ENCODE measurements at regions not wholly inside any gene's neighbourhood (a gene's known extent, or its start where the extent isn't known, plus 50 kb on each side); places are given as distances from the start of the nearest gene placed in this dataset.
"Not testable (repeated sequence)": the region's sequence is repeated elsewhere in the genome, so short reads cannot be mapped to it uniquely, and the experiment has no call there.

DNA sequence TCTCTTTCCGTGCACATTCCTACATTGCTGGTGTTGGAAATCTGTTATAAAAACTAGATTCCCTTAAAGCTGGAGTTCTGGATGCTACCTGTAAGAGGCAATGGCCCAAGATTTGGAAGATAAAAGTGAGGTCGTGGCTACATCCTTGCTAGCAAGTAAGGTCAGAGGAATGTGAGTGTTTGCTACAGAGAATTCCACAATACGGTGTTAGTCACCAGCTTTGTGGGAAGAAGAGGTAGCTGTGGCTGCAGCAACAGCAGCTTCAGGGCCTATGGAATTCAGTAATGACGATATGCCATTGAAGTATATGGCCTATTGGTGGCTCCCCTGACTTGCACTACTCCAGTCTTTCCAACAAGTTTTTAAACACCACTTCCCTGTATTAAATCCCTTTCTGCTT, 227.7 kb upstream of the TMEM260 start:
- no peak for DNase-seq (ENCODE audit: low read depth in 3 of 3)

DNA sequence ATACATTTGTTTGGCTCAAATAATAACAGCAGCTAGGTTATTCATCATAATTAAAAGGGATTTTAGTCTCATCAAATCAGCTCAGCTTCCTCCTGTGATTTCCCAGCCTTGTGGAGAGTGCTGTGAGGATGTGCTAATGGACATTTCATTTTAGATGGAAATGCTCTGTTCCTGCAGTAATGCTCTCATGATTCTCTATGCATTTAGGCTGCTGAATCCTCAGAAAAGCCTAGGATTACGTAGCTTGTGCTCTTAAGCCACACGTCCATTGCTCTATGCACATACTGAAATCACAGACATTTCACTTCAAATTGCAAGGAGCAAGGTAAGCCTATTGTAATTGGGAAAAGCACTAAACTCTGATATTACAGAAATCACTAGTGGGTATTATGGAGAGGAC, 226.6 kb upstream of the TMEM260 start:
- no peak for DNase-seq (ENCODE audit: low read depth in 3 of 3)

DNA sequence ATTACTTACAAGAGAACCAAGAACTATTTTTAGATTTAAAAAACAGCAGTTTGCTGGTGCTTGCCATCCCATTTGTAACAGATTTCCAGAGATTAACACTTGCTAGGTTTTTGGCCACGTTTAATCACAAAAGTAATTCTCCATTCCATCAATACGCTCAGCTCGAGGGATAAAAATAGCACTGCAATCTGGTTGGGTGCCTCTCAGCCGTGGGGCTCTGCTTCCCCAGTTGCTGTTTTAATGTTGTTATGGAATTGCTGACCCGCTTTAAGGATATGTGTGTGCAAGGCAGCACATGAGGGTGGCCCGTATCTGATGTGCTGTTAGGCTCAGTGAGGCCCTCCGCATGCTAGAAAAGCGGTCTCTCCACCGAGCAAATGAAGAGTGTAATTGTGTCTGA, 222.2 kb upstream of the TMEM260 start:
- DNase-seq (ENCODE audit: low read depth in 3 of 3) = no peak

DNA sequence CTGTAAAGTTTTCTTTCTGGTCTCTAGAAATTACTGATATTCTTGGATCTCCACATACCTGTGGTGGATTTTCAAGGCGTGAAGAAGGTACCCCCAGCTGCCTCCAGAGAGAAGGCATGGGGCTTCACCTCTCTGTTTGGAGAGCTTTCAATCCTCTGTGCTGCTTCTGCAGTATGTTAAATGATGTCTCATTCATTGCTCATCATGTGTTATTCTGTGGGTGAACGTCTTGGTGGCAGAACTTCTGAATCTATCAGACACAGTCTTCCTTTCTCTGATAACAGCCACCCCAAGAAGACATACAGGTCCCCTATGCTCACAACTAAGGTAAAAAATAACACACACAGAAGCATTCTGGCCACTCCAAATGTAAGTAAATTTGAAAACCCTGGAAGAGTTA, 221.3 kb upstream of the TMEM260 start:
- DNase-seq (ENCODE audit: low read depth in 3 of 3) = no peak

DNA sequence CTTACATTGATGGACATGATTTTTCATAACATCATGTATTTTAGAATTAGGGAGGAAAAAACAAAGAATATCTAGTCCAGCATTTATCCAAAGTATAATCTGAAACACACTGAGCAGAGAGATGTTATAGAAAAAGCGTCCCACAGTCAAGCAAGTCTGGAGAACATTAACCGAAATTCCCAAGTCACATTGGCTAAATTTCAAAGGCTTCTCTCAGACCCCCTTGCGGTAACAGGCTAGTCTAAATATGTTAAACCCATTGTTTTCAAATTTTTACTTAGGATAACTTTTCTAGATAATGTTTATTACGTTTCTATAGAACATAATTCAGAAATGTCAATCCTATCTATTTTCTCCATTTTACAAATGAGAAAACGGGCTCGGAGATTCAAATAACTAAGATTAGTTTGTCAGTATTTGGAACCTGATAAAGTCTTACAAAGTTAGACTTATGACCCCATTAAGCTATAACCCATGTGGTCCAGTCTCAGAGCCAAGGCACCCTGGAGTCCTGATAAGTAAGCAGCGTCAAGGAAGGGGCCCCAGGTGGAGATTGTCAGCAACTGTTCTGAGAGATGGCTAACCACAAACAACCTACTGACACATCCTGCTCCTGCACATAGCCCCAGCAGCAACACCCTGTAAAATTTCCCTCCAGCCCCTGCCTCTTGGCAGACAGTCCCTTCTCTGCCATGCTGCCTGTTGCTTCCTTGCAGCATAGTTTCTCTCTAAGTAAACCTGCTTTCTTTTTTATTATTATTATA, 220.6 kb upstream of the TMEM260 start:
- no peak for DNase-seq (ENCODE audit: low read depth in 3 of 3)

DNA sequence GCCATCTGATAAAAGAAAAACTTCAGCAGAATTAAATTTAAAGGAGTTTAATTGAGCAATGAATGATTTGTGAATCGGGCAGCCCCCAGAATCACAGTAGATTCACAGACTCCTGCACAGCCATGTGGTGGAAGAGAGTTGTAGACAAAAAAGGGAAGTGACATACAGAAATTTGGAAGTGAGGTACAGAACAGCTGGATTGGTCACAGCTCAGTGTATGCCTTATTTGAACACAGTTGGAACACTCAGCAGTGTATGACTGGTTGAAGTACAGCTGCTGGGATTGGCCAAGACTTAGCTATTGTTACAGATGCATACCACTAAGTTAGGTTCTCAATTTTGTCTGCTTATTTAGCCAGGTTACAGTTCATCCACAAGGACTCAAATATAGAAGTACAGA, 213.9 kb upstream of the TMEM260 start:
- not testable (repeated sequence) for DNase-seq (ENCODE audit: low read depth in 3 of 3)

DNA sequence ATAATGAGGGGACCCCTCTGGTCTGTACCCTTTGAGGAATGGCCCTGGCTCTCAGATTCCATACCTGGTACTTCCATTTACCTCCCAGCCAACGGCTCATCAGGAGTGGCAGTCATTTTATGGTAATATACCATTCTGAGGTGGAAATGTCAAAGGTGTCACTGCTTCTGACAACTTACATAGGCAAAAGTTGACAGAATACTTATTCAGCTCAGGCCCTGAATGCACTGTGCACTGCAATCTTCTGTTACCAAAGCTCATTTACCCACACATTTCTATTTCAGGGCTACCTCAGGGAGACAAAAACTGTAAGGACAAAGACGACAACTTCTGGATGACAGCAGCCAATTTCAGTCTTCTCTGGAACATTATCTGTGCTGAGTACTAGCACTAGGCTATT, 212.2 kb upstream of the TMEM260 start:
- no peak for DNase-seq (ENCODE audit: low read depth in 3 of 3)

DNA sequence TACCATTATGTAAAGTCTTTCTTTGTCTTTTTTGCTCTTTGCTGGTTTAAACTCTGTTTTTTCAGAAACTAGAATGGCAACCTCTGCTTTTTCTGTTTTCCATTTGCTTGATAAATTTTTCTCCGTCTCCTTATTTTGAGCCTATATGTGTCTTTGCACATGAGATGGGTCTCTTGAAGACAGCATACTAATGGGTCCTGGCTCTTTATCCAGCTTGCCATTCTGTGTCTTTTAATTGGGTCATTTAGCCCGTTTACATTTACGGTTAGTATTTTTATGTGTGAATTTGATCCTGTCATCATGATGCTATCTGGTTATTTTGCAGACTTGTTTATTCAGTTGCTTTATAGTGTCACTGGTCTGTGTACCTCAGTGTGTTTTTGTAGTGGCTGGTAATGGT, 207.9 kb upstream of the TMEM260 start:
- DNase-seq (ENCODE audit: low read depth in 3 of 3) = no peak

DNA sequence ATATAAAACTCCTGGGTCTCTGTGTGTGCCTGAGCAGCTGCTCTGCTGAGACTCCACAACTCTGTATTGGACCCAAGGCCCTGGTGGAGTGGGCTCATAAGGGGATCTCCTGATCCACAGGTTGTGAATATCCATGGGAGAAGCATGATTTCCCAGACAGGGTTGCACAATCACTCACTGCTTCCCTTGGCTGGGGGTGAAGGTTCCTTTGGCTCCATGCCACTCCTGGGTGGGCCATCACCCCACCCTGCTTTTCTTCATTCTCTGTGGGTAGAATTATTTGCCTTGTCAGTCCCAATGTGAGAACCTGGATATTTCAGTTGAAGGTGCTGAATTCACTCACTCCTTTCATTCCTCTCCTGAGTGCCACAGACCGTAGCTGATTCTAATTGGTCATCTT, 205.2 kb upstream of the TMEM260 start:
- no peak for DNase-seq (ENCODE audit: low read depth in 3 of 3)

DNA sequence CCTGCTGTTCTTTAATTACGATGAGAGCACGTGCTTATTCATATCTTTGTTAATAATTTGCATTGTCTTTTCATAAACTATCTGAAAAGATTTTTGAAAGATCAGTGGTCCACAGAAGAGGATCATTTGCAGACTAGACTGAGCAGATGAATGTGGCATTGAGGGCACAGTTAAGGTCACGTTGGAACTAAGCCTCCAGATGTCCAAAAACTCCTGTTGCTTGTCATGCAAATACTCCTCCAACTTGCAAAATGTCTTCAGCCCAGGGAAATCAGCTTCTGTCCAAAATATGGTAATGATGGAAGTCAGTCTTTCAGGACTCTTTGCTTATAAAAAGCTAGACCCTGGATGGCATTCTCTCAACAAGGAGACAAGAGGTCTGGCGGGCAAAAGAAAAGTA, 201.6 kb upstream of the TMEM260 start:
- DNase-seq (ENCODE audit: low read depth in 3 of 3) = no peak

DNA sequence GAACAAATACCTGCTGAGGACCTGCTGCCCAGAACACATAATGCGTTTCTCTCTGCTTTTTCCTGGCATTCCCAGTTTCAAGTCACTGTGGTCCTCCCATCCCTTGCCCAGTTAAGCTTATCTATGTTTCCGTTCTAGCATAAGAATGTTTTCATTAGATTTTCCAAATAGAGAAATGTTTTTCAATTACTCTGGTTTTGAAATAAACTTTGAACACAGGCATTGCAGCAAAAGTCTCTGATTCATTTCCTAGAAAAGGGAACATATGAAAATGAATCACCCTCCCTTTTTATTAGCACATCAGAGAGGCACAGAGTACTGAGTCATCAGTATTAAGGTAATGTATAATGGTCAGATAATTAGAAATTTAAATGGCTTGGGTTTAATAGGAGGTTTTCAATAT, 201.1 kb upstream of the TMEM260 start:
- DNase-seq (ENCODE audit: low read depth in 3 of 3) = no peak

DNA sequence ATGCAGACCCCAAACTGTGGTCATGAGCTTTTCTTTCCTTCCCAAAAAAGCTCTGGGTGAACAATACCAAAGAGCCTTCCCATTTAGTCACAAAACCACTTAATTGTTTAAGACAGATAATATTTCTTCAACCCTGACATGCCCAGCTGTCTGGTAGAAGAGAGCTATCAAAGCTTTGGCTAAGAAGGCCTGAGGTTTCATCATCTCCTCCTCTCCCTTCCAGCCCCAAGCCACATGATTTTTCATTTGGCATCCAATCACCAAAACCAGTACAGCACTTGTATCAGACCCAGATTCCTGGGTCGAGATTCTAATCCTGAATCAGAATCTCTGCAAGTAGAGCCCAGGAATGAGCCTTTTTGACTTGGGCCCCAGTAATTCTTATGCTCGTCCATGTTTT, 199.6 kb upstream of the TMEM260 start:
- DNase-seq (ENCODE audit: low read depth in 3 of 3) = no peak

DNA sequence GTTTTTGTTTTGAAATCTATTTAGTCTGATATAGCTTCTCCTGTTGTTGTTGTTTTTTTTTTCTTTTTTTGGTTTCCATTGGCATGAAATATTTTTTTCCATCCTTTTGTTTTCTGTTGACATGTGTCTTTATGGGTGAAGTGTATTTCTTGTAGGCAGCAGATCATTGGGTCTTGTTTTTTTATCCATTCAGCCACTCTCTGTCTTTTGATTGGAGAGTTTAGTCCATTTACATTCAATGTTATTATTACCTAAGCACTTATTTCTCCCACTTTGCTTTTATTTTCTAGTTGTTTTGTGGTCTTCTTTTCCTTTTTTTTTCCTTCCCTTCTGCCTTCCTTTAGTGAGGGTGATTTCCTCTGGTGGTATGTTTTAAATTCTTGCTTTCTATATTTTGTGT, 193.6 kb upstream of the TMEM260 start:
- DNase-seq (ENCODE audit: low read depth in 3 of 3) = no peak

DNA sequence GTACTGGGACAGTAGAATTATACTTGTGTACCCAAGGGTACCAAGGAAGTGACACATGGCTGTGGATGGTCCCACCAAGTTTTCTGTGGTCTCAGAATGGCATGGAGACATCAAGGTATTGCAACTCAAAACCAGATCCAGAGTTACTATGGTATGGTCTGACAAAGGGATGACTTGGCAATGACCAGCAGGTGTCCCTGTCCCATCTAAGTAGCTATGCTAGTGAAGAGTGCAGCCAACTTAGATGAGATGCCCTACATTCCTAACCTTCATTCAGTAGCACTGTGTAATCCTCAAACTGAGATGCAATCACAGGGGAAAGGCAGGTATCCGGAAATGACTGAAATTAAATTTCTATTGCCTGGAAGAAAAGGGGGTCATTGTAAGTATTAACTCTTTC, 188.7 kb upstream of the TMEM260 start:
- no peak for DNase-seq (ENCODE audit: low read depth in 3 of 3)

DNA sequence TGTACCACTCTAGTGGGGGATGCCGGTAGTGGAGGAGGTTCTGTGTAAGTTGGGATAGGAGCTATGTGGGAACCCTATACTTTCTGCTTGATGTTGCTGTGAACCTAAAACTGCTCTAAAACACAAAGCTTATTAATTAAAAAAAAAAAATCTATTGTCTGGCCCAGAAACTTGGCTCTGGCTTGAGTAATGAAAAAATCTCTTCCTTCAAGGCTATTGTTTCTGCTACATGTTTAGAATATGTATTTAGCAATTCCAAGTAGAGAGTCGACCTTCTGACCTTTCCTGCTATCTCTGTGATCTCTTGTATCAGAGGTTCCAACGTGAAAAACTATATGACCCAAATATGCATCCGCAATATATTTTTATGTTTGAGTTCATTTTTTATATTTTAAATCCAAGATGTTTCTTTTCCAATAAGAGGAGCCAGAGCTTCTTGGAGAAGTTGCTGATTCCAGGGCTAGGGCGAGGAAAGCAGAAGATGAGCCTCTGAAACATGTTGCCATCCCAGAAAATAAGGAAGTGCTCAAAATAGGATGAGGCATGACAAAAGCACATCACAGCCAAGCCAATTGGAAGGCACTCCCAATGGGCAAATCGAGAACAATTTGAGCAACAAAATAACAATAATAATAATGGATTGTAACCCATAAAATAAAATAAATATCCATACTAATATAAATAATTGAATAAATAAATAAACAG, 184.6 kb upstream of the TMEM260 start:
- no peak for DNase-seq (ENCODE audit: low read depth in 3 of 3)

DNA sequence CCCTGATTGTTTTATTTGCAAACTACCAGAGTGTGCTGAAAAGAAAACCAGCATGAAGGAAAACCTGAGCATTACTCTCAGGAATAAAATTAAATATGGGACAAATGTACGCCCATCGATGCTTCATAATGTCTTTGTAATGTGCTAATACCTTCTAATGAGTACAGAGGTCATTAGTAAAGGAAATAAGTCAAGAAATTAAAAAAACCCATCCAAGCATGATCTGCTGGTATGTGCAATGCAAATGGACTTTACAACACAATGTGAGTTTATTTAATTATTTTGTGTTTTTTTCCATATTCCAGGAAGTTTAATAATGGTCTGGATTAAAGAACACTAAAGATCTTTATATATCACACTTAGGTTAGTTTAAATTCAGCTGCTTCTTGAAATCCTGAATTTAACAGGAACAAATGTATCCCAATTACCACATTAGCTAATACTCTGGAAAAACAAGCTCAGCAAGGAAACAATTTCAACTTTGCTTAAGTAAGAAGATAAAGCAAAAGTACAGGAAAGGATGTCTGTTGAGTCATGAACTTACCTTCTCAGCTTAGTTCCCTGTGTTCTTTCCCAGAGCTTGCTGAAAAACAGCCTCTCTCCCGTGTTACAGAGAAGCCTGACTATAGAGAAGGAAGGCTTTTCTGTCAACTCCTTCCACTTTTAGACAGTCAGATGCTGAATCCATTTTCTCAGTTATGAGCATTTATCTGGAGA, 179.3 kb upstream of the TMEM260 start:
- DNase-seq (ENCODE audit: low read depth in 3 of 3) = no peak

DNA sequence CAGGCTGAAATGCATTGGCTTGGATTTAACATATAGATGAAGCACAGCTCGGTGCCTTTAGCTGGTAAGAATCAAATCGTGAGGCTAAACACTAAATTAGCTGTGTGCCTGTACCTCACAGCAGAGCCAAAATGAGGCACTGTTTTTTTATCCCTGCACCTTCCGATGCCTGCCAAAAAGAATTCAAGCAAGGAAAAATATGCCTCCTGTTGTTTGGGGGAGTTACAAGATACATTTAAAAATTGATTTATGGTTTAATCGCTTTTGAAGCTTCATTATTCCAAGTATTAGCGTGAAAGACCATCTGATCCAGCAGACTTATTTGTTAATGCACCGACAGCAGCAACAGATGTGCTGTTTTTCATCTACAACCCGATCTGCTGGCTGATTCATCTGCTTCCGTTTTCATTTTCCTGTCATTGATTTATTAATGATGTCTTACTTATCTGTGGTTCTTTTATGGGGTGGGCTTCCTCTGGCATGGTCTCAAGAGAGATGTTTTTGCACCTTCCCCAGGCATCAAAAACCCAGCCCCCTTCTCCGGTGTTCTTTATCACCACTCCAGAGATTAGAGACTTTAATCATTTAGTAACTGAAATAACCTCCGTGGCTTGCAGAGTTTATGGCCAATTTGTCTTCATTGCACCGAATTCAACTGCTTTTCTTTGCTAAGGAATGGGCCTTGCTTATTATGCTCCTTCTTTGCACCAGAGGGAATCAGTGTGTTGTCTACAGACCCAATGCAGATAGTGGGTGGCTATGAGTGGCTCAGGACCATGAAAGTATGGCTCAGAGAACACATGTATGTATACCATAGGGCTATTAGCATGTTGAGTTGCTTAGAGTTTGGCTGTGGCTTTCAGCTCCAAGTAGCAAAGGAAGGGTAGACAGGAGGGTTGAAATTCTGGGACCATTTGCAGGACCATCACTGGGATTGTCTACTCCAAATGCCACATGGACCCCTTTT, 166.8 kb upstream of the TMEM260 start:
- DNase-seq (ENCODE audit: low read depth in 3 of 3) = no peak

DNA sequence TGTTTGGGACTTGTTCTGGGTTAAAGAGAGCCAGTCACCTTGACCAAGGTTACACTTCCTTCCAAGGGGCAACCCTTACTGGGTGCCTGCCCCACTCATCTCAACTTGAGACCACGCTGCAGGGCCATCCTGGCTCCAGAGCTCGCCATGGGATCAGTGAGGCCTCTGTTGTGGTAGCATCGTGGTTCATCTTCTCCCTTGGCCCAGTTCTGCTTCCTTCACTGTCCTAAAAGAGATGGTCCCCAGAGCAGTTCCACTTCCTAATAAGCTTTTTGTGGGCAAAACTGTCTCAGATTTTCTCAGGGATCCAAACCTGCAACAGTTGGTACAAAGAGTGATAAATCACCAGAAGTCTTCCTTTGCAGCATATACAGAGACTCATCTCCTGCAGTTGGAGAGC, 165.9 kb upstream of the TMEM260 start:
- DNase-seq (ENCODE audit: low read depth in 3 of 3) = no peak

DNA sequence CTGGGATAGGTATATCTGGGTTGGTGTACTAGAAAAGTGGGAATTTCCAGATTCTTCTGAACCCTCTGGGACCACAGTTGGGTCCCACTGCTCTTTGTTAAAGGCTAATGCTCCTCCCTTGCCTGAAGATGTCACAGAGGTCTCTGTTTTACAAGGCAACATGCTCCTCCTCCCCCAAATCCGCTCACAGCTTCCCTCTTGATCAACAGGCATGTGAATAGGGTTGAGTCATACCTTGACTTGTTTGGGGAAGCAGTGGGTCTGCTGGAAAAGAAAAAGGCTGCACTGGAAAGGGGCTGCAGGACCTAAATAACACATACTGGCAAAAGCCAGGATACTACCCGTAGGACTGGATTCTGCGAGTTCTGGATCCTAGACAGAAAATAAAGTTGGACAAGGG, 165.4 kb upstream of the TMEM260 start:
- no peak for DNase-seq (ENCODE audit: low read depth in 3 of 3)

DNA sequence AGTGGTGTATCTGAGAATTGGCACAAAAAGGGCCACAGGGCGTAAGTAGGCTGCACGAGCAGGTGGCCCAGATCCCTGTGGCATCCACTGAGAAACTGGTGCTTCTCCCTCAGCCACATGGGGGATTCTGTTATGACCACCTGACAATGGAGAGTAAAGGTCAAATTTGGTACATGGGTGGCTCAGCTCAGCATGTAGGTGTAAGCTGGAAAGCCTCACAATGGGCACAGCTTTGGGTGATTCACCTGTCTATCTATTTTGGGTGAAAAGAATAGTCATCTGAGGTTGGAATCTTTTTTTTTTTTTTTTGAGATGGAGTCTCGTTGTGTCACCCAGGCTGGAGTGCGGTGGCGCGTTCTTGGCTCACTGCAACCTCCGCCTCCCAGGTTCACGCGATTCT, 163.4 kb upstream of the TMEM260 start:
- no peak for DNase-seq (ENCODE audit: low read depth in 3 of 3)

DNA sequence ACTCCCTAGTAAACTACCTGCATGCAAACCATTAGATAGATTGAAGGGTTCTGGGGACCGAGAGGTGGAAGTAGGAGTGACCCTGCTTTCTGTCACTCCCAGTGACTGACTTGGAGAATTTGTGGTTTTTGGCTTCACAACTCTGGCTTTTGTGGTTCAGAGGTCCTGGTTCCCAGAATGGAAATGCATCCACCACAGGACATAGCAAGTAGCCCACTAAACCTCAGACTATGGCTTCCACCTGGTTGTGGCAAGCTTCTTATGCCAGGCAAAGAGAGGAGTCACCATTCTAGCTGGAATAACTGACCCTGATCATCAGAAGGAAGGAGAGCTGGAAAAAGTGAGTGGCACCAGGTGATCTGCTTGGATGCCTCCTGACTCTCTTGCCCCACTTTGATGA, 162.4 kb upstream of the TMEM260 start:
- no peak for DNase-seq (ENCODE audit: low read depth in 3 of 3)

DNA sequence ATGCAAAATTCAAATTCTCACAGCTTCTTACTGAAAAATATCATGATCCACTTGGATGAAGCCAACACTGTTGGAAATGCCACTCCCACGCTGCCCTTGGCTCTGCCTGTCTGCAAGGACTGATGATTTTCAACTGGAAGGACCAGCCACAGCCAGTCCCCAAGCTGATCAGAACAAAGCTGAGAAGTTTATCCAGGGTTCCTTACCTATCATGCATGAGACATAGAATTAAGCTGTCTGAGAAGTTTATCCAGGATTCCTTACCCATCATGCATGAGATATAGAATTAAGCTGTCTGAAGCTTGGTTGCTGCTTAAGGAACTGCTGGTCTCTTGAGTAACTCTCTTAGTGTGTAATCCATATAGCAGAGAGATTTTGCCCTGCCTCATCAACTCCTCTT, 159.8 kb upstream of the TMEM260 start:
- DNase-seq (ENCODE audit: low read depth in 3 of 3) = no peak

All from stimulated activated CD4-positive, alpha-beta T cell treated with anti-CD3 and anti-CD28 coated beads, TNF-alpha, amount 100 ng/mL, for 4 hours (primary cell).